ENCODE measurements at regions not wholly inside any gene's neighbourhood (a gene's known extent, or its start where the extent isn't known, plus 50 kb on each side); places are given as distances from the start of the nearest gene placed in this dataset.

- DNase-seq, result no peak
These were observed 88.0 kb upstream of the ALCAM start for GRCh38 chr3:105278688-105279087.

- no peak for DNase-seq
These were observed 84.7 kb upstream of the ALCAM start for GRCh38 chr3:105281989-105282388.

- no peak for DNase-seq
These were observed 81.8 kb upstream of the ALCAM start for GRCh38 chr3:105284876-105285275.

GRCh38 chr3:105285653-105286241 lies 81.0 kb upstream of the ALCAM start:
- DNase-seq, result no peak

- no peak for DNase-seq
These were observed 73.3 kb upstream of the ALCAM start for GRCh38 chr3:105293441-105293840.

- DNase-seq, result peak; percentile 13
These were observed 70.4 kb upstream of the ALCAM start for GRCh38 chr3:105296182-105296822.

- DNase-seq, result no peak
These were observed 62.2 kb upstream of the ALCAM start for GRCh38 chr3:105304487-105304886.

GRCh38 chr3:105315144-105315543 lies 51.6 kb upstream of the ALCAM start:
- DNase-seq, result no peak

- no peak for DNase-seq
These were observed 50.9 kb upstream of the ALCAM start for GRCh38 chr3:105315815-105316214.

- DNase-seq, result no peak
These were observed 50.4 kb upstream of the ALCAM start for GRCh38 chr3:105316331-105316730.
